ENCODE measurements at regions not wholly inside any gene's neighbourhood (a gene's known extent, or its start where the extent isn't known, plus 50 kb on each side); places are given as distances from the start of the nearest gene placed in this dataset.
"Not testable (repeated sequence)": the region's sequence is repeated elsewhere in the genome, so short reads cannot be mapped to it uniquely, and the experiment has no call there.

DNA sequence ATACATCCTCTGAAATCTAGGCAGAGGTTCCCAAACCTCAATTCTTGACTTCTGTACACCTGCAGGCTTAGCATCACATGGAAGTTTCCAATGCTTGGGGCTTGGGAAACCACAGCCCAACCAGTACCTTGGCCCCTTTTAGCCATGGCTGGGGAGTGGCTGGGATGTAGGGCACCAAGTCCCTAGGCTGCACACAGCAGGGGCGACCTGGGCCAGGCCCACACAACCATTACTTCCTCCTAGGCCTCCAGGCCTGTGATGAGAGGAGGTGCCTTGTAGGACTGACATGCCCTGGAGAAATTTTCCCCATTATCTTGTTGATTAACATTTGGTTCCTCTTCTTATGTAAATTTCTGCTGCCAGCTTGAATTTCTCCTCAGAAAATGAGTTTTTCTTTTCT is 1387.4 kb downstream of the FSCB start:
- no peak for TF ChIP-seq EP300 (IDR thresholded peaks at IDR 0.05)
- TF ChIP-seq POLR2A (IDR thresholded peaks at IDR 0.05): no peak
- peaks cover 0 to 14% (median 0%) of the 10 kb centered on the region in 4 donors for H3K9me3 ChIP-seq
- no peaks in the 10 kb centered on the region for H3K36me3 ChIP-seq
- DNase-seq (ENCODE audit: low spot score in 2 of 2): no peak
- no peak overlapping the region for H3K4me3 ChIP-seq
- no peaks in the 10 kb centered on the region for H3K4me1 ChIP-seq
- H3K27ac ChIP-seq: no peak overlapping the region
- H3K27me3 ChIP-seq: no peaks in the 10 kb centered on the region
- 59 to 75% methylated on average over 1 of the region's 1 CpG for WGBS, 2 donors

GRCh38 chr14:43116341-43116740 is 1390.7 kb downstream of the FSCB start:
- Histone ChIP-seq H3K4me1 (no peaks in the 10 kb centered on the region), H3K27me3 (no peaks in the 10 kb centered on the region), H3K9me3 (peaks cover 0 to 14% (median 0%) of the 10 kb centered on the region in 4 donors), H3K27ac (no peak overlapping the region), H3K4me3 (no peak overlapping the region), H3K36me3 (no peaks in the 10 kb centered on the region)
- no peak for TF ChIP-seq EP300 (IDR thresholded peaks at IDR 0.05)
- TF ChIP-seq POLR2A (IDR thresholded peaks at IDR 0.05): no peak
- no peak for TF ChIP-seq CTCF (IDR thresholded peaks at IDR 0.05)
- WGBS, 2 donors: 77 to 78% methylated on average over 3 of the region's 3 CpGs
- DNase-seq (ENCODE audit: low spot score in 2 of 2): no peak

DNA sequence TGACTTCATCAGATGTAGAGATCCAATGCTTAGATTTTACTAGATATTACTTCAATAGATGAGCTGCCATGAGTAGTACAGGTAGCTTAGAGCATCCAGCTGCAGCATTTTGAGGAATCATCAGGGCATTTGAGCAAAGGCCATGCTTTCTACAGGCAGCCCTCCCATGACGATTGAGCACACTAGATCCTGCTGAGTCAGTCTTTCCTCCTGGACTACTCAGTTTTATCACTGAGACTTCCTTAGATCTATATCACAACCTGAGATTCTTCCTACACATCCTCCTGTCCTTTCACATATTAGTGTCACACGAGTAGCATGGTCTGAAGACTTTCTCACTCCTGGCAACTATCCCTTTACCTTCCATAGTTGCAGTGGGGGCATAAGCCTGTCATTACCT is 1401.8 kb downstream of the FSCB start:
- 59 to 77% methylated on average over 2 of the region's 2 CpGs for WGBS, 2 donors

GRCh38 chr14:43090380-43090779 is 1416.7 kb downstream of the FSCB start:
- TF ChIP-seq POLR2A (IDR thresholded peaks at IDR 0.05) (no peak), CTCF (IDR thresholded peaks at IDR 0.05) (no peak), EP300 (IDR thresholded peaks at IDR 0.05) (no peak)
- peaks cover 0 to 3% (median 0%) of the 10 kb centered on the region in 4 donors for H3K9me3 ChIP-seq
- no peaks in the 10 kb centered on the region for H3K4me1 ChIP-seq
- H3K27ac ChIP-seq: no peak overlapping the region
- WGBS, 2 donors: 86 to 89% methylated on average over 1 of the region's 1 CpG
- DNase-seq (ENCODE audit: low spot score in 2 of 2): no peak
- no peak overlapping the region for H3K4me3 ChIP-seq
- no peaks in the 10 kb centered on the region for H3K27me3 ChIP-seq
- H3K36me3 ChIP-seq: no peaks in the 10 kb centered on the region

More for the DNA sequence above, 1401.8 kb downstream of the FSCB start:
- TF ChIP-seq EP300 (IDR thresholded peaks at IDR 0.05) (no peak), CTCF (IDR thresholded peaks at IDR 0.05) (no peak), POLR2A (IDR thresholded peaks at IDR 0.05) (no peak)
- no peaks in the 10 kb centered on the region for H3K9me3 ChIP-seq
- H3K4me1 ChIP-seq: no peaks in the 10 kb centered on the region
- no peak overlapping the region for H3K4me3 ChIP-seq
- H3K27me3 ChIP-seq: no peaks in the 10 kb centered on the region
- H3K36me3 ChIP-seq: no peaks in the 10 kb centered on the region
- DNase-seq (ENCODE audit: low spot score in 2 of 2): no peak
- H3K27ac ChIP-seq: no peak overlapping the region

DNA sequence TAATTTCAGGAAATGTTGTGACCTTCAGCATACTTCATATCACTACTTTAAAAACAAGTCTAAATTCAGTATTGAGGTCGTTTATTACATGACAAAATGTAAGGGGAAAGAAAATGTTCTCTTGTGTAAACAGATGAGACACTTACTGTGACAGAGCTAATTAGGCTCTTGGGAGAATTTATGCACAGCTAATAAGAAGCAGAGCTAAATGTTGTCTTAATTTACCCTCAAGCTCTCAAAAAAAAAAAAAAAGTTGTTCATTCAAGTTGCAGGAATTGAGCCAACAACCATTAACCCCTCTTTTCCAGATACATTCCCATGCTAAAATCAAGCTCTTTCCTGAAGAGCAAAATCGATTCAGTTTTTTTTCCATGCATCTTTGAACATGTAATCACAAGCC is 1419.4 kb downstream of the FSCB start:
- WGBS, 2 donors: 27 to 37% methylated on average over 2 of the region's 2 CpGs
- Histone ChIP-seq H3K4me1 (no peaks in the 10 kb centered on the region), H3K4me3 (no peak overlapping the region), H3K27ac (no peak overlapping the region), H3K27me3 (no peaks in the 10 kb centered on the region), H3K36me3 (no peaks in the 10 kb centered on the region), H3K9me3 (no peaks in the 10 kb centered on the region)
- no peak for DNase-seq (ENCODE audit: low spot score in 2 of 2)
- TF ChIP-seq CTCF (IDR thresholded peaks at IDR 0.05): no peak
- TF ChIP-seq EP300 (IDR thresholded peaks at IDR 0.05): no peak
- no peak for TF ChIP-seq POLR2A (IDR thresholded peaks at IDR 0.05)

DNA sequence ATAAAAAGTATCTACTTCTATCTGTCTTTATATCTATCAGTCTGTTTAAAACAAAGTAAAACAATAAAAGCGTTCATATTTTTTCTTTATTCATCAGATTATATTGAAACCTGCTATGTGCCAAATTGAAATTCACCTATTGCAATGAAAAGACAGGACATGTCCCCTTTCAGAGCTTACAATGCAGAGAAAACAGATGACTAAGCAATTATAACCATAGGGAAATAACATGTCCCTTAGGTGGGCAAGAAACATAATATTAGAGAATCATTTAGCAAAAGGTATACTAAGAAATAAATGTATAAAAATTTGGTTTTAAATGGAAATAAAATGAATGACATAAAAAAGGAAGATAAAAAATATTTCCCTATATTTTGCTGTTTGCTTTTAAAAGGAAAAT is 1421.3 kb downstream of the FSCB start:
- no peaks in the 10 kb centered on the region for H3K4me1 ChIP-seq
- H3K4me3 ChIP-seq: no peak overlapping the region
- no peak overlapping the region for H3K27ac ChIP-seq
- no peaks in the 10 kb centered on the region for H3K36me3 ChIP-seq
- H3K9me3 ChIP-seq: no peaks in the 10 kb centered on the region
- 86 to 92% methylated on average over 1 of the region's 1 CpG for WGBS, 2 donors
- no peaks in the 10 kb centered on the region for H3K27me3 ChIP-seq
- no peak for TF ChIP-seq CTCF (IDR thresholded peaks at IDR 0.05)
- no peak for TF ChIP-seq POLR2A (IDR thresholded peaks at IDR 0.05)
- TF ChIP-seq EP300 (IDR thresholded peaks at IDR 0.05): no peak
- DNase-seq (ENCODE audit: low spot score in 2 of 2): no peak

GRCh38 chr14:43067372-43067771 is 1439.7 kb downstream of the FSCB start:
- H3K27ac ChIP-seq; H3K27me3 ChIP-seq; H3K9me3 ChIP-seq; DNase-seq (ENCODE audit: low spot score in 2 of 2); H3K4me1 ChIP-seq; H3K4me3 ChIP-seq; H3K36me3 ChIP-seq: not testable (repeated sequence)
- WGBS, 2 donors: 92 to 100% methylated on average over 1 to 3 of the region's 3 CpGs
